Esophagus mucosa (tissue), 1 donor: ENCODE measurements at regions not wholly inside any gene's neighbourhood (a gene's known extent, or its start where the extent isn't known, plus 50 kb on each side); places are given as distances from the start of the nearest gene placed in this dataset.
A peak's percentile ranks its signal among the peaks of the same experiment; 100 is the strongest.

Experiments
- ATAC-seq: fragments of 200-7000 bp; cut with Tn5 transposase; one replicate; pipeline ENCODE4 v1.9.1; 2020
- donor health status: DM: yes; HTN: yes; CAD: no.

DNA sequence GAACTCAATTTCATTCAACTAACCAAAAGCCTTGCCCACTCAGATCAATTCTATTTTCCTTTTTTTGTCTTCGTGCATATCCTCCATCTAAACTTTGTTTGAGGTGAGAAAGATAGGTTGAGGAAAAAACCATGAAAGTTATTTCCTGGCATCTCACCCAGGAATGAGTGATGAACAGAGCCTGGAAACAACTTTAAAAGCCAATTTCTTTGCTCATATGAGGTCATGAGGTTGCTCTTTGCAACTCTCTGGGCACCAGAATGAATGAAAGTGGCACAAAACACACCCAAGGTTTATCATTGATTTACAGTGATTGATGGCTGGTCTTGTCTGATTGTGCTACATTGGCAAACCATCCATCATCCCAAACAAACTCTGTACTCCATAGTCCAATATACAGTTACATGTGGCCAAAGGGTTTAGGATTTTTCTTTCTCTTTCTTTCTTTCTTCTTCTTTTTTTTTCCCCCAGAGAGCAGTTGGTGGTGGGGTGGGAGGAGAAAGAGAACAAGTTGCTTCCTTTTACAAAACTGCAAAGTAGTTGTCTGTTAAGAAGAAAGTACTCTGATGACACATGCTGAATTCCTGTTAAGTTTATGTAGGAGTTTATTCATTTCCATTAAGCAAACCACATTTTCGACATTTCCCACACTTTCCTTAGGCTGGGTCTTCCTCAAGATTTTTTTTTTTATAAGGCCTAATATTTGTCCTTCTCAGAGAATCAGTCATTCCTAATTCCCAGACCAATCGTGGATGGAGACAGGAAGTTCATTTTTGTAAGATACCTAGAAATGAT is 575.9 kb upstream of the ZEB2 start:
- no peak for ATAC-seq

GRCh38 chr2:145094370-145094769 is 574.5 kb upstream of the ZEB2 start:
- ATAC-seq = no peak

- no peak for ATAC-seq
These were observed 572.0 kb upstream of the ZEB2 start for GRCh38 chr2:145091967-145092366.

DNA sequence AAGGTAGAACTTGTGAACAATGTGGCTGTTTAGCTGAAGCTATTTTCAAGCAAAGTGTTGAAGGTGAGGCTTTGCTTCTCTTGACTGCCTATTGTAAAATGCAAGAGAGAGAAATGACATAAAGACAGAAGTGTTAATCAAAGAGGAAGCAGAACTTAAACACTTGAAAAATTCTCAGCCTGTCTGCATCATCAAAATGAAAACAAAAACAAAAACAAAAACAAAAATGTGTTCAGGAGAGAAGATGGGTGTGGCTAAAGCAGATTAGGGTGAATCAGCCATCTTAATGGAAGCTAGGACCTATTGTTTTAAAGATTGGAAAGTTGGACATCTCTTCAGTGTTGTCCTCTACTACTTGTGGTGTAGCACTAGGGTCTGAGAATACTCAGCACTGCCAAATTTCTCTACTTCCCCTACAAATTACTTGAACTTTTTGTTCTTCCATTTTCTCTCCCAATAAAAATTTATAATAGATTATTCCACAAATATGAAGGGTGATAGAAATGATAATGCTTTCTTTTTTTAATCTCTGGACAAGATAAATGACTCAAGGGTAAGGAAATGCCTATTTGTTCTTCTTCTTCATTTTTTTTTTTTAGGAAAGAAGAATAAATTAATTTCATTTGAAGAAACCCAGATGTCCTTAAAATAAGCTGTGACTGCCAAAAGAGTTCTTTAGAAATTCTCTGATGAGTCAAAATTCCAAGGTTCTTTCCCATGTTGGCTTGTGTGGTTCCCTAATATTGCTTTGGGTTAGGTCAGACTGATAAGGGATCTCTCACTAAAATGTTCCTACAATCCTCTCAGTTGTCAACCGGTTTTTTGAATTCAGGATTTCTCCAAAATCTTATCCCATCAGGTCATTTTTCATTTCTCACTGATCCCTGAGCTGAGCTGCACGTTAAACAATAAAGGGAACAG is 571.2 kb upstream of the ZEB2 start:
- ATAC-seq = no peak

GRCh38 chr2:145088756-145089155 is 568.8 kb upstream of the ZEB2 start:
- no peak for ATAC-seq

DNA sequence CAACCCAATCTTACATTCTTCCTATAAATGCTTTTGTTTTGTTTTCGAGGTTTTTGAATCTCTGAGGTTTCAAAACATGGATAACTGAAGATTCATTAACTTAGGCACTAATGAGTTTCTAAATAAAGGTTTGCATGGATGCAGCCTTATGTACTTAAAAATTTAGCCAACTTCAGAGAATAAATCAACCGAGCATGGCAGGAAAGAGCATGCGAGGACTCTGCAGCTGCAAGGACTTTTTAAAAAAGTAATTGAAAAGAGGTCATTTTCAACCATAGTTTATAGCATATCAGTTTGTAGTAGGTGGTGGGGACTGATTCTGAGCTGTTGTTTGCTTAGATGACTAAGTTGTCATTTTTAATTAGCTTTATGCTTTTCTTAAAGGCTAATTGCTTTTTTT is 567.0 kb upstream of the ZEB2 start:
- ATAC-seq = no peak

GRCh38 chr2:145085612-145086011 is 565.7 kb upstream of the ZEB2 start:
- no peak for ATAC-seq

DNA sequence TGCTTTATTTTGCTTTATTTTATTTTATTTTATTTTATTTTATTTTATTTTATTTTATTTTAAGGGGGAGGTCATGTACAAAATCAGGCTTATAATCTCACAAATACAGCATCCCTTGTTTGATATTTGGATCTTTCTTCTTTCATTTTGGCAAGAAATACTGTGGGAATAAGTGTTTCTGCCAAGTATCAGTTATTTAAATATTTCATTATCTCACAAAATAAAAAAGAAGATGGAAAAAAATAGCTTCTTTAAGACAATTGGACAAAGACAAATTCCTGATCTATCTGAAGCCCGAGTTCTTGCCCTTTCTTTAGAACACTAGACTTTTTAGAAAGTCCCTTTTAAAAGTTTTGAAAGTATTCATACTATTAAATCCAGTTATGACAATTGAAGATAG is 560.5 kb upstream of the ZEB2 start:
- ATAC-seq = no peak

DNA sequence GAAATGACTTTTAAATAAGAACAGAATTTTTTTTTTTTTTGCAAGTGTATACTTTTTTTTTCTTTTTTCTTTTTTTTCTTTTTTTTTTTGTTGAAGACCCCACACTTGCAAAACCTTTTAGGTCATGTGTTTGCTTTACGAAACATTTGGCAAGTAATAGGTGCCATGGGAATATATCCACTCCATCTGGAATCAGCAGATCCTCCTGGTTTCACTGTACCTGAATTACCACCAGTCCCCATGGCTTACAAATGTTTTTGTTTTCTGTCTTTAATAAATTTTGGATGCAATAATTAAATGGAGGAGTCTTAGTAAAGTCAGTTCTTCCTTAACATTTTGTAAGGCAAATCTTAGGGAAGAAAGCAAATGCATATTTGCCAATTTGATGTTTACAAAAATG is 559.7 kb upstream of the ZEB2 start:
- no peak for ATAC-seq

GRCh38 chr2:145078923-145079322 is 559.0 kb upstream of the ZEB2 start:
- no peak for ATAC-seq

GRCh38 chr2:145076085-145076484 is 556.2 kb upstream of the ZEB2 start:
- no peak for ATAC-seq

DNA sequence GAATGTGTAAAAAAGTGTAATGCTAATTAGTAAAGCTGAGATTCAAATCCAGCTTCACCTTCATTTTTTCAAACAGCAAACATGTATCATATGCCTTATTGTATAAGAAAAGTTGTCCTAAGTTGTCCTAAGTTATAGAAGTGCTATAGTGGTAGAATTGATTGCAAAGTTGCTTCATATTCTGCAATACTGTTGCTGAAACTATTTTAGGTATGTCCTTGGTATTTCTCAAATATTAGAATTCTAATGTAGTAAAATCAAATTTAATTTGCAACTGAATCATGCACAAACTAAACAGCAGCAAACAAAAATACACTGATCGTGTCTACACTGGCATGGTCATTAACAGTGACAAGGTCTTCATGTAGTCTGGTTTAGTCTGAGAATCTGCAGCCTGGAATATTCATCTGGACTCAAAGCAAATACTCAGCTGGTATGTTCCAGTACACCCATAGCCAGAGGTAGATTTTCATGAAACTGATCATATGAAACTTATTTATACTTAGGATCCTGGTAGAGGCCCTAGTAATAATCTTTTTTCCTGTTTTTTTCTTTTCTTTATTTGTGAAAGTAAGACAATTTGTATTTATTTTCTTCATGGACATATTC is 555.6 kb upstream of the ZEB2 start:
- ATAC-seq = no peak

DNA sequence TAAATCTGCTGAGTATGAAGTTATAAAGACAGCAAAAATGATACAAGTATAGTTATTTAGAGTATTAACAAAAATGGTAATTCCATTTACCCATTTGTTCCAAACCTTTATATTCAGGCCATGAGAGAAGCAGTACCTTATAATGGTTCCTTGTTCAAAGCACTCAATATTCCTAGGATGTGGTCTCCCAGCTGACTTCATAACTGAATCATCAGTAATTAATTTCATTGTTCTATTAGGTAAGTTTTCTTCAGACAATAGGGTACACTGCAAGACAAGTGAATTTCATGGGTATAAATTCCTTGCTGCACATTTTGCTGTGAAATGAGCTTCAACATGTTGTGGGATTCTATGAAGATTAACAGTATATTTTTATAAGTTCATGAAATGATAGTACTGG is 550.8 kb upstream of the ZEB2 start:
- no peak for ATAC-seq

GRCh38 chr2:145068509-145068908 is 548.6 kb upstream of the ZEB2 start:
- ATAC-seq = no peak

DNA sequence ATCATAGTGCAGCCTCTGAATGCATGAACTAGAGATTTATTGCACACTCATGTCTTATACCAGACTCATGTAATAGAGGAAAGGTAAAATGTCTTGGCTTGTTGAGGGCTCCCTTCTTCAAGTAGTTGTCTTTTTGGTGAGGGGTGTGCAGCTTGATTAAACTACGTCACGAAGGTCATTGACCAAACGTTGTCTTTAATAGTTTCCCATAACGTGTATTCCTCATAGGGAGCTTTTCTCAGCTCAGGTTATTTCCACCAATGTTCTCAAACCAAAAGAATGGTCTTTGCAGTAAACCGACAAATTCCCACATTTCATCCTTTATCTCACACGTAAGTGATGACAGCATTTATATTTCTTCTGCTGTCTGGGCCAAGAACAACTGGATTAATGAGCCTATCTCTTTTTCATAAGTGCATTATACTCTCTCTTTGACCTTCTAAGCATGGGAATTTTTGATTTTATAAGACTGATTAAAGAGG is 547.7 kb upstream of the ZEB2 start:
- ATAC-seq = no peak

GRCh38 chr2:145066856-145067548 is 547.1 kb upstream of the ZEB2 start:
- no peak for ATAC-seq

DNA sequence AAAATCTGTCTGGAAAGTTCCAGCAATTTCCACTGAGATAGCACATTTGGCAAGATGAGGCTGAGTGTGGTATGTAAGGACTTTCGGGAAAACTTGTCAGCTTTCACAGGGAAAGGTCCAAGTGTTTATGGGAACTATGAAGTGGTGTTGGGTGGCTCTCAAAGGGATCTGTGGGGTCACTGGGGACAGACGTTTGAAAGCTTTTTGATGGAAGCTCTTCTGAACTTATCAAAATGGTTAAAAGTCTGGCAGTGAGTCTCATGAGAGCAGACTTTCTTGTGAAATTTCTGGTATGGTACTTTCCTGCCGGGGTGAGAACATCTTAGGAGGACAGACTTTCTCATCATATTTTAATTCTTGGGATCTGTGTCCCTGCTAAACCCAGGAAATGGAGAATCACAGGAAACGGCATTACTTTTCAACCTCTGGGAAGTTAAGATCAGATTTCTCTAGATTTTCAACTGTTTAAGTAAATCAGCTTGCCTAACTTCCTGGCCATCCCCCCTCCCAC is 546.3 kb upstream of the ZEB2 start:
- no peak for ATAC-seq

GRCh38 chr2:145065342-145065741 is 545.4 kb upstream of the ZEB2 start:
- ATAC-seq = no peak

DNA sequence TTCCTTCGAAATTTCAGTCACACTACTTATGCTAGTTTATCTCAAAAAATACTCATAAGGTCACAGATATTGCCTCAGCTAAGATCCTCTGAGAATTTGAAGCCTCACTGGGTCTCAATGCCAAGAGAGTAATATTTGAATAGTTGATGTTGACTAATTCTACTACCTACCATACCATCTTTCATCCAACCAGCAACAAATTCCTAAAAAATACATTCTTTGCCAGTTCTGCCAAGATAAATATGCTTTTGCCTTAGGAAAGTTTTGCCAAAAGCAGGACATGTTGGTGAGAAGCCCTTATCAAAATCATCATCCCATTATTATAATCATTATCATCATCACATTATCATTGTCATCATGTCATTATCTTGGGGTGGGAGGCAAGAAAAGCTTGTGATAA is 544.6 kb upstream of the ZEB2 start:
- no peak for ATAC-seq

GRCh38 chr2:145060876-145061275 is 541.0 kb upstream of the ZEB2 start:
- peak; percentile 99 for ATAC-seq

DNA sequence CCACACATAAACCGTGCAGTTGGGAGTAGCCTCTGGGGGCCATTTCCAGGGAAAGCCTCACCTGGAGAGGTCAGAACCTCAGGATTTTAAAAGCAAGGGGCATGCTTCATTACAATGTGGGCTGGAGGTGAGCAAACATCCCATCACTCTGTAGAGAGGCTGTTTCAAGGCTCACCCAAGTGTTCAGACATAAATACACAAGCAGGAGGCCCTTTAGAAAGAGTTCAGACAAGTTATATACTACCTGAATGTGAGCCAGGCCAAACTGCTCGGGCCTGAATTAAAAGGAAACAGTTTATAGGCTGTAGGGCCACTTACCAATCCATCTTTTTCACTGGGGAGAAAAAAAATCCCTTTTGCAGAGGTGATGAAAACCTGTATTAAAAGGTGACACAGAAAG is 540.0 kb upstream of the ZEB2 start:
- peak; percentile 37 for ATAC-seq

- ATAC-seq = no peak
These were observed 539.4 kb upstream of the ZEB2 start for GRCh38 chr2:145059343-145059742.
